H9 (cell line): ENCODE measurements at regions not wholly inside any gene's neighbourhood (a gene's known extent, or its start where the extent isn't known, plus 50 kb on each side); places are given as distances from the start of the nearest gene placed in this dataset.

ENCODE experiments used
- DNase-seq: peaks from one replicate; pipeline ENCODE4 v3.0.0-alpha.2; 2017
- H2AFZ ChIP-seq: one replicate; pipeline ENCODE4 v1.6.1; 2013; ENCODE audit warnings: mild to moderate bottlenecking, low read length, control low read depth, moderate library complexity
- H2AK5ac ChIP-seq: 2 replicates; pipeline ENCODE4 v1.6.1; 2013; ENCODE audit warnings: low read length, control low read depth, mixed read lengths; ENCODE audit not compliant: insufficient read length
- H2BK120ac ChIP-seq: one replicate; pipeline ENCODE4 v1.6.1; 2013; ENCODE audit warnings: low read depth, mild to moderate bottlenecking, low read length, control low read depth, inconsistent platforms; ENCODE audit not compliant: poor library complexity, severe bottlenecking
- H2BK12ac ChIP-seq: 2 replicates; pipeline ENCODE4 v1.6.1; 2013; ENCODE audit warnings: low read length, control low read depth, mixed read lengths, low read depth; ENCODE audit not compliant: insufficient read length
- H2BK15ac ChIP-seq: 2 replicates; pipeline ENCODE4 v1.6.1; 2013; ENCODE audit warnings: low read depth, low read length, control low read depth
- H2BK20ac ChIP-seq: one replicate; pipeline ENCODE4 v1.6.1; 2013; ENCODE audit warnings: low read depth, mild to moderate bottlenecking, low read length, control low read depth, inconsistent platforms; ENCODE audit not compliant: poor library complexity, severe bottlenecking
- H2BK5ac ChIP-seq: 2 replicates; pipeline ENCODE4 v1.6.1; 2013; ENCODE audit warnings: low read length, control low read depth, mixed read lengths; ENCODE audit not compliant: insufficient read length
- H3K14ac ChIP-seq: 2 replicates; pipeline ENCODE4 v1.6.1; 2013; ENCODE audit warnings: low read length, control low read depth; ENCODE audit not compliant: insufficient read depth
- H3K18ac ChIP-seq: 2 replicates; pipeline ENCODE4 v1.6.1; 2013; ENCODE audit warnings: low read depth, mild to moderate bottlenecking, mixed read lengths, low read length, control low read depth; ENCODE audit not compliant: insufficient read length
- H3K23ac ChIP-seq: 2 replicates; pipeline ENCODE4 v1.6.1; 2013; ENCODE audit warnings: low read length, control low read depth, mixed read lengths, low read depth; ENCODE audit not compliant: insufficient read length
- H3K23me2 ChIP-seq: 2 replicates; pipeline ENCODE4 v1.6.1; 2013; ENCODE audit warnings: low read depth, mild to moderate bottlenecking, mixed read lengths, low read length, control low read depth; ENCODE audit not compliant: insufficient read length, poor library complexity, severe bottlenecking
- H3K27ac ChIP-seq: 2 replicates; pipeline ENCODE4 v1.5.1; 2013; ENCODE audit warnings: low read length, control low read depth, mixed read lengths, low read depth; ENCODE audit not compliant: insufficient read length
- H3K27me3 ChIP-seq: 2 replicates; pipeline ENCODE4 v1.6.1; 2013; ENCODE audit warnings: low read length, control low read depth, inconsistent platforms; ENCODE audit not compliant: insufficient read depth
- H3K4ac ChIP-seq: 2 replicates; pipeline ENCODE4 v1.6.1; 2013; ENCODE audit warnings: low read depth, mild to moderate bottlenecking, control low read depth, inconsistent platforms, low read length, moderate library complexity
- H3K4me1 ChIP-seq: 2 replicates; pipeline ENCODE4 v1.6.1; 2013; ENCODE audit warnings: low read length, control low read depth, inconsistent platforms; ENCODE audit not compliant: insufficient read depth
- H3K4me2 ChIP-seq: 2 replicates; pipeline ENCODE4 v1.6.1; 2013; ENCODE audit warnings: low read length, control low read depth, mixed read lengths; ENCODE audit not compliant: insufficient read length, insufficient read depth
- H3K56ac ChIP-seq: 2 replicates; pipeline ENCODE4 v1.6.1; 2013; ENCODE audit warnings: low read depth, mild to moderate bottlenecking, mixed read lengths, low read length, control low read depth; ENCODE audit not compliant: insufficient read length
- H3K79me1 ChIP-seq: 2 replicates; pipeline ENCODE4 v1.6.1; 2013; ENCODE audit warnings: low read depth, mild to moderate bottlenecking, moderate library complexity, low read length, control low read depth, inconsistent platforms; ENCODE audit not compliant: insufficient read depth, poor library complexity, severe bottlenecking
- H3K79me2 ChIP-seq: 2 replicates; pipeline ENCODE4 v1.6.1; 2013; ENCODE audit warnings: low read length, control low read depth, inconsistent platforms; ENCODE audit not compliant: insufficient read depth
- H3K9ac ChIP-seq: 2 replicates; pipeline ENCODE4 v1.6.1; 2013; ENCODE audit warnings: low read length, control low read depth, mixed read lengths; ENCODE audit not compliant: insufficient read length; ENCODE audit errors: extremely low read depth
- H3K9me3 ChIP-seq: one replicate; pipeline ENCODE4 v1.6.1; 2013; ENCODE audit warnings: low read depth, low read length, inconsistent platforms; ENCODE audit not compliant: control insufficient read depth
- H3T11ph ChIP-seq: one replicate; pipeline ENCODE4 v1.6.1; 2013; ENCODE audit warnings: mild to moderate bottlenecking, low read length, control low read depth, inconsistent platforms
- H4K20me1 ChIP-seq: one replicate; pipeline ENCODE4 v1.6.1; 2013; ENCODE audit not compliant: control insufficient read depth, insufficient read length, insufficient read depth
- H4K5ac ChIP-seq: 2 replicates; pipeline ENCODE4 v1.6.1; 2013; ENCODE audit warnings: low read depth, mild to moderate bottlenecking, mixed read lengths, low read length, control low read depth; ENCODE audit not compliant: insufficient read length
- H4K8ac ChIP-seq: replicated peaks from 2 replicates; pipeline ENCODE4 v1.6.1; 2013; ENCODE audit warnings: low read length, control low read depth, mixed read lengths, low read depth; ENCODE audit not compliant: insufficient read length
- H4K91ac ChIP-seq: 2 replicates; pipeline ENCODE4 v1.6.1; 2013; ENCODE audit warnings: low read depth, mild to moderate bottlenecking, moderate library complexity, mixed read lengths, low read length, control low read depth; ENCODE audit not compliant: insufficient read length
- H3K27ac Mint-ChIP-seq, 3 experiments: 2 replicates in 2 of 3; 3 replicates in 1 of 3; pipeline ENCODE4 v1.8.0; 2020 to 2021; ENCODE audit warnings: mixed read lengths in 3 of 3, mild to moderate bottlenecking in 1 of 3, moderate library complexity in 1 of 3
- H3K27me3 Mint-ChIP-seq: 2 replicates; pipeline ENCODE4 v1.8.0; 2021; ENCODE audit warnings: low read depth, mild to moderate bottlenecking, moderate library complexity, mixed read lengths
- H3K36me3 Mint-ChIP-seq, 3 experiments: 2 replicates in 2 of 3; 3 replicates in 1 of 3; pipeline ENCODE4 v1.8.0; 2020 to 2021; ENCODE audit warnings: low read depth in 3 of 3, mixed read lengths in 3 of 3; ENCODE audit not compliant: insufficient read depth in 1 of 3
- H3K4me1 Mint-ChIP-seq, 2 experiments: 2 replicates each; pipeline ENCODE4 v1.8.0; 2020; ENCODE audit warnings: mixed read lengths in 2 of 2
- H3K4me3 Mint-ChIP-seq, 2 experiments: 2 replicates in 1 of 2; 3 replicates in 1 of 2; pipeline ENCODE4 v1.8.0; 2020 to 2021; ENCODE audit warnings: mild to moderate bottlenecking in 2 of 2, mixed read lengths in 2 of 2, moderate library complexity in 1 of 2
- H3K9me3 Mint-ChIP-seq, 2 experiments: 2 replicates in 1 of 2; 3 replicates in 1 of 2; pipeline ENCODE4 v1.8.0; 2020; ENCODE audit warnings: mild to moderate bottlenecking in 2 of 2, mixed read lengths in 2 of 2, moderate library complexity in 1 of 2
- WGBS: extraction: QIAGEN DNeasy Blood & Tissue Kit; methylation state at CpG from one replicate; pipeline ENCODE4 v1.1.7; 2013; ENCODE audit warnings: missing lambda C conversion rate, low lambda C conversion rate, mixed read lengths; ENCODE audit not compliant: insufficient read length; ENCODE audit errors: extremely low coverage; 5-methylcytosine and 5-hydroxymethylcytosine counted together
- TF ChIP-seq, protein P1 (sequence below): fragments of 200-600 bp; sonication (generic); conservative IDR thresholded peaks from 3 replicates; pipeline ENCODE4 v1.8.0; 2021; ENCODE audit warnings: antibody characterized with exemption, mild to moderate bottlenecking

DNA sequence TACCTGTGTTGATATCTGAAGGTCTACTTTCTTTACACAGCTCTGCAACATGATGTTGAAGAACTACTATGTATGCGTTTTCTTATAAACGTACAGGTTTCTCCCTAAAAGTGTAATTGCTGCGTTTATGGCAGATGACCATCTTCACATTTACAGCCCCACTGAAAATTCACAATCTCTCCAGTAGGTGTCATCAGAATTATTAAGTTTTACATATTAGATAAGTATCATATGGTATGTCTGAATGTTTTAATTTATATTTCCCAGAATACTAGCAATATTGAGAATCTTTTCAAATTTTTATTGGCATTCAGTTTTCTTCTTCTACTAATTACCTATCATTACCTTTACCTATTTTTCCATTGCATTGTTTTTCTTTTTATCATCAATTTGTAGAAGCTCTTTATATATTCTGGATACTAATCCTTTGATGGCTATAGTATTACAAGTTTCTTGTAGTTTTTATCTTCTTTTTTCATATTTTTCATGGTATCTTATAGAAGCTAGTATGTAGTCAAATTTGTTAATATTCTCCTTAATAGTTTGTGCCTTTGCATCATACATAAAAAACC, 123.5 kb downstream of the CAPZA3 start:
- no peaks in the 10 kb centered on the region for H3K79me2 ChIP-seq
- H2AK5ac ChIP-seq = no peak overlapping the region
- no peak overlapping the region for H3K4ac ChIP-seq
- no peak overlapping the region for H2BK120ac ChIP-seq
- Mint-ChIP-seq H3K36me3 (peaks cover 0 to 26% (median 12%) of the 10 kb centered on the region in 3 experiments; a peak in 5 of 7 replicates), H3K27me3 (no peaks in the 10 kb centered on the region), H3K9me3 (peaks cover 11 to 20% of the 10 kb centered on the region in 2 experiments), H3K4me1 (peaks cover 46 to 56% of the 10 kb centered on the region in 2 experiments), H3K27ac (no peak overlapping the region), H3K4me3 (no peak overlapping the region)
- no peak overlapping the region for H3K4me2 ChIP-seq
- H3K56ac ChIP-seq = no peak overlapping the region
- no peak overlapping the region for H2BK12ac ChIP-seq
- no peak overlapping the region for H4K91ac ChIP-seq
- no peak overlapping the region for H3K23ac ChIP-seq
- H2BK20ac ChIP-seq = no peak overlapping the region
- H3K23me2 ChIP-seq = no peaks in the 10 kb centered on the region
- H3K9ac ChIP-seq = no peak overlapping the region
- H4K5ac ChIP-seq = no peak overlapping the region
- no peak overlapping the region for H3K27ac ChIP-seq
- no peak overlapping the region for H2BK5ac ChIP-seq
- no peak overlapping the region for H2BK15ac ChIP-seq
- H3K9me3 ChIP-seq = no peaks in the 10 kb centered on the region
- no peak overlapping the region for H3K18ac ChIP-seq
- no peak overlapping the region for H3T11ph ChIP-seq
- no peaks in the 10 kb centered on the region for H3K79me1 ChIP-seq
- H3K27me3 ChIP-seq = no peaks in the 10 kb centered on the region
- no peak overlapping the region for H3K14ac ChIP-seq
- H3K4me1 ChIP-seq = peaks cover 7% of the 10 kb centered on the region; the same call in 1 of the 2 replicates
- WGBS = no CpG with 5 or more reads among the region's 3 CpGs
- no peak overlapping the region for H2AFZ ChIP-seq
- no peak for DNase-seq
- TF ChIP-seq, protein P1, sequence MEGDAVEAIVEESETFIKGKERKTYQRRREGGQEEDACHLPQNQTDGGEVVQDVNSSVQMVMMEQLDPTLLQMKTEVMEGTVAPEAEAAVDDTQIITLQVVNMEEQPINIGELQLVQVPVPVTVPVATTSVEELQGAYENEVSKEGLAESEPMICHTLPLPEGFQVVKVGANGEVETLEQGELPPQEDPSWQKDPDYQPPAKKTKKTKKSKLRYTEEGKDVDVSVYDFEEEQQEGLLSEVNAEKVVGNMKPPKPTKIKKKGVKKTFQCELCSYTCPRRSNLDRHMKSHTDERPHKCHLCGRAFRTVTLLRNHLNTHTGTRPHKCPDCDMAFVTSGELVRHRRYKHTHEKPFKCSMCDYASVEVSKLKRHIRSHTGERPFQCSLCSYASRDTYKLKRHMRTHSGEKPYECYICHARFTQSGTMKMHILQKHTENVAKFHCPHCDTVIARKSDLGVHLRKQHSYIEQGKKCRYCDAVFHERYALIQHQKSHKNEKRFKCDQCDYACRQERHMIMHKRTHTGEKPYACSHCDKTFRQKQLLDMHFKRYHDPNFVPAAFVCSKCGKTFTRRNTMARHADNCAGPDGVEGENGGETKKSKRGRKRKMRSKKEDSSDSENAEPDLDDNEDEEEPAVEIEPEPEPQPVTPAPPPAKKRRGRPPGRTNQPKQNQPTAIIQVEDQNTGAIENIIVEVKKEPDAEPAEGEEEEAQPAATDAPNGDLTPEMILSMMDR = peak; percentile 51; the same call in 2 of the 3 replicates
- no peaks in the 10 kb centered on the region for H4K20me1 ChIP-seq
- no peak overlapping the region for H4K8ac ChIP-seq
